ENCODE measurements at regions not wholly inside any gene's neighbourhood (a gene's known extent, or its start where the extent isn't known, plus 50 kb on each side); places are given as distances from the start of the nearest gene placed in this dataset.

DNA sequence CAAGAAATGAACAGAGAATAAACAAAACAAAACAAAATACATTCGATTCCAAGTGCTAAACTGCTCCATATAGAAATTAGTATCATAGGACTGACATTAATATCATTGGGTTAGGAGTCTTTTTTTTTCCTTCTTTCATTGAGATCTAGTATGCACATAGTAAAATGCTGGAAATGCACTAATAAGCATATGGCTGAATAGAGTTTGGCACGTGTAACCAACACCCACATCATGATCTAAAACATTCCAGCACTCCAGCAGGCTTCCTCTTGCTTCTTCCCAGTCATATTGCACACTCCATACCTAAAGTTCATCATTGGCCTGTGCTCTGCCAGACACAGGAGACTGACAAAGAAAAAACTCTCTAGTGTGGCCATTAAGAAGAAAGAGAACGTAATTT is 117.5 kb downstream of the POU4F1 start:
- Histone ChIP-seq H3K4me2 (ENCODE audit: insufficient read depth, low read length) (no peak overlapping the region), H2AFZ (ENCODE audit: low read depth, low read length) (no peak overlapping the region), H4K20me1 (replicated peaks; ENCODE audit: control insufficient read depth, extremely low read depth, insufficient read depth, low read length) (no peaks in the 10 kb centered on the region), H3K9me3 (replicated peaks; ENCODE audit: control insufficient read depth, insufficient read depth, low read length) (no peaks in the 10 kb centered on the region), H3K79me2 (ENCODE audit: control insufficient read depth, insufficient read depth, low read length) (no peaks in the 10 kb centered on the region), H3K27me3 (ENCODE audit: control insufficient read depth in 2 of 2, insufficient read depth in 2 of 2, low read length in 2 of 2) (peaks cover 0 to 3% of the 10 kb centered on the region in 2 experiments), H3K9ac (replicated peaks; ENCODE audit: extremely low read depth, insufficient read depth, low read length) (no peak overlapping the region), H3K9me1 (replicated peaks; ENCODE audit: control insufficient read depth, extremely low read depth, insufficient read depth, low read length) (no peaks in the 10 kb centered on the region), H3K27ac (ENCODE audit: insufficient read depth, low read depth, low read length) (no peak overlapping the region), H3K36me3 (ENCODE audit: control insufficient read depth in 2 of 2, extremely low read depth in 1 of 2, insufficient read depth in 2 of 2, low read length in 2 of 2) (no peaks in the 10 kb centered on the region), H3K4me1 (ENCODE audit: control insufficient read depth, extremely low read depth, insufficient read depth, low read length) (no peaks in the 10 kb centered on the region), H3K4me3 (replicated peaks in 1 of 3; ENCODE audit: insufficient read depth in 1 of 3, low read depth in 1 of 3, low read length in 3 of 3) (no peak overlapping the region)
- dilution Hi-C loops (cut with MboI; ENCODE audit: extremely low pct_ligation_motif_present, low sequenced_read_pairs) (no loop called here), intact Hi-C loops (cut with micrococcal nuclease) (no loop called here)
- BruUV-seq (replicated peaks), result no TSS peak
- ChIA-PET CTCF (no interaction called here), POLR2A (no interaction called here)
- no peak for FAIRE-seq
- DNase-seq (ENCODE audit: low read depth, low spot score), result no peak
- TF ChIP-seq POLR2AphosphoS5 (IDR thresholded peaks at IDR 0.05; ENCODE audit: insufficient read depth, low read depth, low read length) (no peak), EZH2 (IDR thresholded peaks at IDR 0.05; ENCODE audit: borderline replicate concordance, low read depth, low read length, severe bottlenecking) (no peak), JUN (IDR thresholded peaks at IDR 0.05; ENCODE audit: borderline replicate concordance, insufficient read depth, insufficient read length, low read depth) (no peak), GATA2 (IDR thresholded peaks at IDR 0.05; ENCODE audit: insufficient read depth, insufficient read length, low read depth, low read length) (no peak), POLR2A (IDR thresholded peaks at IDR 0.05; ENCODE audit: low read depth, low read length) (no peak), FOS (IDR thresholded peaks at IDR 0.05; ENCODE audit: borderline replicate concordance, insufficient read depth, low read length) (no peak), MYC (IDR thresholded peaks at IDR 0.05; ENCODE audit: low read depth, low read length) (no peak)
- TF ChIP-seq, protein P1, sequence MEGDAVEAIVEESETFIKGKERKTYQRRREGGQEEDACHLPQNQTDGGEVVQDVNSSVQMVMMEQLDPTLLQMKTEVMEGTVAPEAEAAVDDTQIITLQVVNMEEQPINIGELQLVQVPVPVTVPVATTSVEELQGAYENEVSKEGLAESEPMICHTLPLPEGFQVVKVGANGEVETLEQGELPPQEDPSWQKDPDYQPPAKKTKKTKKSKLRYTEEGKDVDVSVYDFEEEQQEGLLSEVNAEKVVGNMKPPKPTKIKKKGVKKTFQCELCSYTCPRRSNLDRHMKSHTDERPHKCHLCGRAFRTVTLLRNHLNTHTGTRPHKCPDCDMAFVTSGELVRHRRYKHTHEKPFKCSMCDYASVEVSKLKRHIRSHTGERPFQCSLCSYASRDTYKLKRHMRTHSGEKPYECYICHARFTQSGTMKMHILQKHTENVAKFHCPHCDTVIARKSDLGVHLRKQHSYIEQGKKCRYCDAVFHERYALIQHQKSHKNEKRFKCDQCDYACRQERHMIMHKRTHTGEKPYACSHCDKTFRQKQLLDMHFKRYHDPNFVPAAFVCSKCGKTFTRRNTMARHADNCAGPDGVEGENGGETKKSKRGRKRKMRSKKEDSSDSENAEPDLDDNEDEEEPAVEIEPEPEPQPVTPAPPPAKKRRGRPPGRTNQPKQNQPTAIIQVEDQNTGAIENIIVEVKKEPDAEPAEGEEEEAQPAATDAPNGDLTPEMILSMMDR (IDR thresholded peaks at IDR 0.05; ENCODE audit: extremely low read depth in 1 of 2, insufficient read depth in 1 of 2, low read depth in 1 of 2, low read length in 2 of 2), result no peak
- TF ChIP-seq, protein P2, sequence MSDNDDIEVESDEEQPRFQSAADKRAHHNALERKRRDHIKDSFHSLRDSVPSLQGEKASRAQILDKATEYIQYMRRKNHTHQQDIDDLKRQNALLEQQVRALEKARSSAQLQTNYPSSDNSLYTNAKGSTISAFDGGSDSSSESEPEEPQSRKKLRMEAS (IDR thresholded peaks at IDR 0.05; ENCODE audit: insufficient read depth, insufficient read length), result no peak
